ENCODE measurements at regions not wholly inside any gene's neighbourhood (a gene's known extent, or its start where the extent isn't known, plus 50 kb on each side); places are given as distances from the start of the nearest gene placed in this dataset.

DNA sequence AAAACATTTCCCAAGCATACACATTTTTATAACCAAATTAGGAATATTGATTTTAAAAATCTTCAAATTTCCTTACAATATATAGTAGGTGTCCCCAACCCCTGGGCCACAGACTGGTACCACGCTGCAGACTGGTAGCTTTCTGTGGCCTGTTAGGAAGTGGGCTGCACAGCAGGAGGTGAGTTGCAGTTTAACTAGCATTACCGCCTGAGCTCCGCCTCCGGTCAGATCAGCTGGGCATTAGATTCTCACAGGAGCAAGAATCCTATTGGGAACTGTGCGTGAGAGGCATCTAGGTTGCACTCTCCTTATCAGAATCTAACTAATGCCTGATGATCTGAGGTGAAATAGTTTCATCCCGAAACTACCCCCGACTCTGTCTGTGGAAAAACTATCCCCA, 62.1 kb downstream of the ZWINT start:
- no peak overlapping the region for H3K4me3 ChIP-seq (replicated peaks; ENCODE audit: low read depth, low read length)
- no peak for TF ChIP-seq CTCF (IDR thresholded peaks at IDR 0.05; ENCODE audit: low read depth, low read length, missing control alignments)
- DNase-seq (ENCODE audit: extremely low read depth, low read depth): no peak

DNA sequence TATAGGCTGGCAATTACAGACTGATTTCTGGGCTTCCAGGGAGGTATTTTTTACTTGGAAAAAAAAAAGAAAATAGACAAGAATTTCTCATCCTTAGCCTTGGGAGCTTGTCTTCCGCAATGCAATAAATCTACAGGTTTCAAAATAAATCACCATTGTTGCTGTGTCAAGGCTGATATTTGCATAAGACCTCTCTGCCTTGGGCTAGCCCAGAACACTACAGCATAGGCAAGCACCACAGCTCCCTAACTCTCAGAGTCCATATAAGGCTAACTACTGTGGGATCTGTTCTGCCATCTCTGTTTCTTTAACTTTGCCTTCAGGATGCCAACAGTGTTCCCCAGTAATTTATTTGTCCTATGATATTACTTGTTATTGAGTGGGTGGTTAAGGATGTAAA, 64.4 kb downstream of the ZWINT start:
- DNase-seq (ENCODE audit: extremely low read depth, low read depth): no peak
- TF ChIP-seq CTCF (IDR thresholded peaks at IDR 0.05; ENCODE audit: low read depth, low read length, missing control alignments): no peak
- H3K4me3 ChIP-seq (replicated peaks; ENCODE audit: low read depth, low read length): no peak overlapping the region

DNA sequence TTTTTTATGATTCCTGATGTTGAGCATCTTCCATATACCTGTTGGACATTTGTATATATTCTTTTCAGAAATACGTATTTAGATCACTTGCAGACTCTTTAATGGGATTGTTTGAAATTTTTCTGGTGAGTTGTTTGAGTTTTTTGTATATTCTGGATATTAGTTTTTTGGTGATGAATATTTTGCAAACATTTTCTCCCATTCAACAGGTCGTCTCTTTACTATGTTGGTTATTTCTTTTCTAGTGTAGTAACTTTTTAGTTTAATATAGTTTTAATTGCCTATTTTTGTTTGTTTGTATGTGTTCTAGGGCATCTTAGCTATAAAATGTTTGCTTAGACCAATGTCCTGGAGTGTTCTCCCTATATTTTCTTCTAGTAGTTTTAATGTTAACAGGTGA, 72.7 kb downstream of the ZWINT start:
- no peak for DNase-seq (ENCODE audit: extremely low read depth, low read depth)
- TF ChIP-seq CTCF (IDR thresholded peaks at IDR 0.05; ENCODE audit: low read depth, low read length, missing control alignments): no peak

DNA sequence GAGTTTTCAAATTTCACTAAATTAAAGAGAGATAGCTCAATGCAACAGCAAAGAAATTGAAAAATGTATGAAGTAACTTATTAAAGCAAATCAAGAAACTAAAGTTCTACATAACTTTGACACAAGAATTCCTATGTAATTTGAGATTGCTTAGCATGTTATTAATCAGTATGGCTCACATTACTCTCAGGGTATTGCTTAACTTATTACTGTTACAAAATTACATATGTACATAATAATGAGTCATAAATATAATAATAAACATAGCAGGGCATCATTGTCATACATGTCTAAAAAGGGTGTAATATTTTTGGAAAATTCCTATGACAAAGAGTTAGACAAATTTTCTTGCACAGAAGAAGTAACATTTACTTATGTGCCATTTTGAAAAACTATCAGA, 75.0 kb downstream of the ZWINT start:
- no peak for TF ChIP-seq CTCF (IDR thresholded peaks at IDR 0.05; ENCODE audit: low read depth, low read length, missing control alignments)
- no peak for DNase-seq (ENCODE audit: extremely low read depth, low read depth)
- H3K4me3 ChIP-seq (replicated peaks; ENCODE audit: low read depth, low read length): no peak overlapping the region

More for the DNA sequence above, 72.7 kb downstream of the ZWINT start:
- H3K4me3 ChIP-seq (replicated peaks; ENCODE audit: low read depth, low read length): no peak overlapping the region

DNA sequence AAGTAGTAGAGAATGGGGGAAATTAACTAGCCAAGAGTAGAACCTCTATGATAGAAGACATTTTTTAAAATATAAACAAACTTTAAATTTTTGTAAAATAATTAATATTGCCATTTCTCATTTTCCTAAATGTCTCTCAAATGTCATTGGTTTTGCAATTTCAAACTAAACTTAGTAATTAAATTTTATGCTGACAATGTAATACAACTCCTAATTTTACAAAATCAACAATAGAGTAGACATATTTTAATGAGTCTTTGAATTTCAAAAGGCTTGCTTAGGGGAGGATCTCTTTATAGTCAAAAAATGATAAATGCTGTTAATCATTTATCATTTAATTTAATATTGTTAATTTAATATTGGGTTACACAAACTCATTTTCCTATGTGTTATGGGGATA, 81.8 kb downstream of the ZWINT start:
- no peak overlapping the region for H3K4me3 ChIP-seq (replicated peaks; ENCODE audit: low read depth, low read length)
- no peak for TF ChIP-seq CTCF (IDR thresholded peaks at IDR 0.05; ENCODE audit: low read depth, low read length, missing control alignments)
- DNase-seq (ENCODE audit: extremely low read depth, low read depth): no peak

DNA sequence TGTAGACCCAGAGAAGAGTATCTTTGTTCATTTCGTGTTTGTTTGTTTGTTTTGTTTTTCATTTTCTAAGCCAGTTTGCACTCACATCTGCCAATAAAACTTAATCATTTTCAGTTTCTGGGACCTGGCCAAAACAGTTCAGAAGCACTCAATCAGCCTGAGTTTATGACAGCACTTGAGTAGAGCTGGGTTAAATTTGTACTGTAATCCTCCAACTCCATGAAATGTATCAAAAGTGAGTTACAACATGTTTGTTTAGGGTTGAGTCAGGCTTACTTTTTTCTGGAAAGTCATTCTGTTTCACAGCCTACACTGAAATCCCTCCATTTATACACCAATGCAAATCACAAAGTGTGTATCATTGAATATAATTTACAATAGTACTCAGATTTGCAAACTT, 91.9 kb downstream of the ZWINT start:
- no peak overlapping the region for H3K4me3 ChIP-seq (replicated peaks; ENCODE audit: low read depth, low read length)
- no peak for TF ChIP-seq CTCF (IDR thresholded peaks at IDR 0.05; ENCODE audit: low read depth, low read length, missing control alignments)
- DNase-seq (ENCODE audit: extremely low read depth, low read depth): no peak

- no peak overlapping the region for H3K4me3 ChIP-seq (replicated peaks; ENCODE audit: low read depth, low read length)
- no peak for DNase-seq (ENCODE audit: extremely low read depth, low read depth)
- TF ChIP-seq CTCF (IDR thresholded peaks at IDR 0.05; ENCODE audit: low read depth, low read length, missing control alignments): no peak
Measured at GRCh38 chr10:56266120-56266519, 94.9 kb downstream of the ZWINT start.

Data from HFF-Myc (cell line).